HEK293 (cell line): ENCODE measurements at regions not wholly inside any gene's neighbourhood (a gene's known extent, or its start where the extent isn't known, plus 50 kb on each side); places are given as distances from the start of the nearest gene placed in this dataset.

ENCODE experiments used
- CTCF ChIA-PET: fragments of 350-600 bp; formaldehyde crosslinking; extraction: SDS; loops from one replicate; lab custom pipeline; 2021; ENCODE audit warnings: antibody characterized with exemption; lab: Yijun Ruan, JAX
- POLR2A ChIA-PET: fragments of 300-600 bp; formaldehyde crosslinking; extraction: SDS; loops from one replicate; lab custom pipeline; 2020; ENCODE audit warnings: antibody characterized with exemption, inconsistent platforms; lab: Yijun Ruan, JAX
- H3K27ac ChIP-seq: fragments of 200-500 bp; sonication (Bioruptor generic); 2 replicates; pipeline ENCODE4 v1.5.1; 2014; ENCODE audit warnings: low read depth, low read length, control low read depth, inconsistent platforms; ENCODE audit errors: extremely low read depth
- H3K36me3 ChIP-seq, 2 experiments: fragments of 200-500 bp in 1 of 2; sonication (Bioruptor generic) in 1 of 2; 1 replicate in 1 of 2; 2 replicates in 1 of 2; pipeline ENCODE4 v1.5.1; 2014 to 2017; ENCODE audit warnings: inconsistent platforms in 2 of 2, low read length in 2 of 2; ENCODE audit not compliant: control insufficient read depth in 2 of 2, insufficient read depth in 1 of 2
- H3K4me1 ChIP-seq: fragments of 200-500 bp; sonication (Bioruptor generic); 2 replicates; pipeline ENCODE4 v1.5.1; 2014; ENCODE audit warnings: mild to moderate bottlenecking, low read length, inconsistent platforms; ENCODE audit not compliant: control insufficient read depth, insufficient read depth
- H3K4me3 ChIP-seq: 2 replicates; pipeline ENCODE4 v1.5.1; 2011; ENCODE audit warnings: low read depth, mild to moderate bottlenecking, control low read depth, low read length, moderate library complexity
- H3K9me3 ChIP-seq: fragments of 200-500 bp; sonication (Bioruptor generic); 2 replicates; pipeline ENCODE4 v1.5.1; 2014; ENCODE audit warnings: low read depth, low read length, inconsistent platforms; ENCODE audit not compliant: control insufficient read depth, insufficient read depth
- RBAK ChIP-seq: fragments of 450-650 bp; formaldehyde crosslinking; IDR thresholded peaks from 2 replicates; pipeline ENCODE4 v1.5.1; 2016; ENCODE audit warnings: missing biosample characterization, missing genetic modification characterization
- SP3 ChIP-seq: fragments of 450-650 bp; formaldehyde crosslinking; IDR thresholded peaks from 2 replicates; pipeline ENCODE4 v1.5.1; 2016; ENCODE audit warnings: missing biosample characterization, missing genetic modification characterization
- ZNF514 ChIP-seq: fragments of 450-650 bp; formaldehyde crosslinking; IDR thresholded peaks from 2 replicates; pipeline ENCODE4 v1.5.1; 2016; ENCODE audit warnings: missing biosample characterization, missing genetic modification characterization
- ZNF548 ChIP-seq: fragments of 450-650 bp; formaldehyde crosslinking; IDR thresholded peaks from 2 replicates; pipeline ENCODE4 v1.5.1; 2016; ENCODE audit warnings: missing biosample characterization, missing genetic modification characterization
- ZNF658 ChIP-seq: fragments of 450-650 bp; formaldehyde crosslinking; IDR thresholded peaks from 2 replicates; pipeline ENCODE4; 2016; ENCODE audit warnings: missing biosample characterization, missing genetic modification characterization
- ZNF707 ChIP-seq: fragments of 450-650 bp; formaldehyde crosslinking; IDR thresholded peaks from 2 replicates; pipeline ENCODE4 v1.5.1; 2016; ENCODE audit warnings: missing biosample characterization, missing genetic modification characterization
- ZNF747 ChIP-seq: fragments of 450-650 bp; formaldehyde crosslinking; IDR thresholded peaks from 2 replicates; pipeline ENCODE4 v1.5.1; 2016; ENCODE audit warnings: missing biosample characterization, missing genetic modification characterization
- ZNF76 ChIP-seq: fragments of 450-650 bp; formaldehyde crosslinking; IDR thresholded peaks from 2 replicates; pipeline ENCODE4; 2016; ENCODE audit warnings: low read depth, missing biosample characterization, missing genetic modification characterization, borderline replicate concordance
- ZNF785 ChIP-seq: fragments of 450-650 bp; formaldehyde crosslinking; IDR thresholded peaks from 2 replicates; pipeline ENCODE4 v1.5.1; 2016; ENCODE audit warnings: missing biosample characterization, missing genetic modification characterization
- ZSCAN16 ChIP-seq: fragments of 450-650 bp; formaldehyde crosslinking; IDR thresholded peaks from 2 replicates; pipeline ENCODE4 v1.5.1; 2016; ENCODE audit warnings: missing biosample characterization, missing genetic modification characterization
- TF ChIP-seq, protein P1 (sequence below): fragments of 450-650 bp; formaldehyde crosslinking; IDR thresholded peaks from 2 replicates; pipeline ENCODE4 v1.5.1; 2016; ENCODE audit warnings: missing biosample characterization, missing genetic modification characterization
- TF ChIP-seq, protein P2 (sequence below): fragments of 450-650 bp; formaldehyde crosslinking; IDR thresholded peaks from 2 replicates; pipeline ENCODE4 v1.5.0; 2017; ENCODE audit warnings: missing biosample characterization, missing genetic modification characterization, borderline replicate concordance
- TF ChIP-seq, protein P3 (sequence below): fragments of 450-650 bp; formaldehyde crosslinking; optimal IDR thresholded peaks from 2 replicates; pipeline ENCODE3; 2016; ENCODE audit warnings: missing biosample characterization, mild to moderate bottlenecking, missing genetic modification characterization
- TF ChIP-seq, protein P4 (sequence below): fragments of 450-650 bp; formaldehyde crosslinking; IDR thresholded peaks from 2 replicates; pipeline ENCODE4 v1.5.1; 2016; ENCODE audit warnings: missing biosample characterization, missing genetic modification characterization

DNA sequence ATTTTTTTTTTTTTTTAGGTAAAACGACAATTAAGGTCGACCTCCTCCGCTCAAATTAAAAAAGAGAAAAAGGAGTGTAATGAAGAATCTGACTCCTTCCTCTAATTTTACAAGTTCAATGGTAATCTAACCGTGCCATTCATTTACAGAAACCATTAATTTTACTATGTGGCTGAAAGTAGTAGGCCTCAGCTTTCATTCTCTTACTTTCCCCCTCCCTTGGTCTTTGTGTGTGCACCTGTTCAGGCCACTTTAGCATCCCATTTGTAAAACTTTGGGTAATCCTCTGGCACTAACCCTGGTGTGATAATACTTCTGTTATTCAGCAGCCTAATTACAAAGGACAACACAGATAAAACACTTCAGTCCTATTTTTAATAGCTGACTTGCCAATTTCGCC lies 128.1 kb downstream of the ASCL1 start (continued):
- TF ChIP-seq, protein P1, sequence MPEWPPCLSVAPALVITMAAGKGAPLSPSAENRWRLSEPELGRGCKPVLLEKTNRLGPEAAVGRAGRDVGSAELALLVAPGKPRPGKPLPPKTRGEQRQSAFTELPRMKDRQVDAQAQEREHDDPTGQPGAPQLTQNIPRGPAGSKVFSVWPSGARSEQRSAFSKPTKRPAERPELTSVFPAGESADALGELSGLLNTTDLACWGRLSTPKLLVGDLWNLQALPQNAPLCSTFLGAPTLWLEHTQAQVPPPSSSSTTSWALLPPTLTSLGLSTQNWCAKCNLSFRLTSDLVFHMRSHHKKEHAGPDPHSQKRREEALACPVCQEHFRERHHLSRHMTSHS (tag by site-specific recombination): no peak
- TF ChIP-seq ZNF514 (tag by site-specific recombination) (no peak), ZNF548 (no peak), ZNF707 (tag by site-specific recombination) (no peak), ZSCAN16 (tag by site-specific recombination) (no peak)

DNA sequence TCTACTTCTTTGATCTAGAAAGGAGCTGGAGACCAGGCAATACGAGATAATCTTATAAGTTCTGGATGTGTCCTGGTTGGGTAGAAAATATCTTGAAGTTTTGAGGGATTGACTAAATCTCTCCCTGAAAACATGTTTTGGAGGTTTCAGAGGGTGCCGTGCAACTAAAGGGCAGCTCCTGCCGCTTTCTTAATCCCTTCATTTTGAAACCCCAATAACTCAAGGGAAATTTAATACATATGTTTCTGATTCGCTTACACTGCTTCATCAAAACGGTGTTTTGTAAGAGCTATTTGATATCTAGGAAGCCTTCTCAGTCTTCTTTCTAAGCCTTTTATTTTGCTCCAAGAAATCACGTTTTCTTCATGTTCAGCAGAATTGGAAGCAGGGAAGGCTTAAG lies 129.0 kb downstream of the ASCL1 start:
- H3K36me3 ChIP-seq: no peaks in the 10 kb centered on the region
- ChIA-PET CTCF (interaction anchor here (0.7 kb wide), 1 partner anchor 199 kb away, joined by 3 read pairs; no protein-coding TSS in a partner anchor), POLR2A (no interaction called here)
- H3K27ac ChIP-seq: no peak overlapping the region
- H3K4me3 ChIP-seq: no peak overlapping the region
- no peaks in the 10 kb centered on the region for H3K4me1 ChIP-seq
- no peaks in the 10 kb centered on the region for H3K9me3 ChIP-seq
- TF ChIP-seq ZNF785 (tag by site-specific recombination): no peak

DNA sequence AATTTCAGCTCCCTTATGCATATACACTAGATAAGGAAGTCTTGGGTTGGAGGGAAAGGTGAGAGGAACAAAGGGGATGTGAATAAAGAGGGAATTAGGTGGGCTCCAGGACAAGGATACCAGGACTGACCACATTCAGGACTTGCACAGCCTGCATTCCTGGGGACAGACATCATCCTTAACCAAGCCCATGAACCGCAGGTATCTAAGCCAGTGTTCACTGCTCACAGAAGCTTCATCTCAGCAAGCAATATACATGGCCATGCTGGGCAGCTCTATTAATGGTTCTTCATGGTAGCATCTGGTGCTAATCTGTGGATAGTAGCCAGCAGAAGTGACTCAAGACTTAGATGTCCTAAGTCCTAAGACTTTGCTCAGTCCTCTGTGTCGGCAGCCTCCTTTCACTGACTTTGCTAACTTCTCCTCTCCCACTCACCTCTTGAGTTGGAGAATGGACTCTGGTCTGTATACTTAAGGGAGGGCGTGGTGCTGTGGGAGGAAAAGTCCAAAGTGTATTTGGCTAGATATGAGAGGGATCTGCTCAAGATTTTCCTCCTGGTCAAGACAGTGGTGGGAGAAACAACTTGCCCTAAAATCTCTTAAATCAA lies 136.1 kb downstream of the ASCL1 start:
- Histone ChIP-seq H3K4me3 (no peak overlapping the region), H3K27ac (no peak overlapping the region), H3K36me3 (no peaks in the 10 kb centered on the region), H3K4me1 (no peaks in the 10 kb centered on the region), H3K9me3 (no peaks in the 10 kb centered on the region)
- no peak for TF ChIP-seq RBAK (tag by site-specific recombination)
- ChIA-PET CTCF (no interaction called here), POLR2A (no interaction called here)

DNA sequence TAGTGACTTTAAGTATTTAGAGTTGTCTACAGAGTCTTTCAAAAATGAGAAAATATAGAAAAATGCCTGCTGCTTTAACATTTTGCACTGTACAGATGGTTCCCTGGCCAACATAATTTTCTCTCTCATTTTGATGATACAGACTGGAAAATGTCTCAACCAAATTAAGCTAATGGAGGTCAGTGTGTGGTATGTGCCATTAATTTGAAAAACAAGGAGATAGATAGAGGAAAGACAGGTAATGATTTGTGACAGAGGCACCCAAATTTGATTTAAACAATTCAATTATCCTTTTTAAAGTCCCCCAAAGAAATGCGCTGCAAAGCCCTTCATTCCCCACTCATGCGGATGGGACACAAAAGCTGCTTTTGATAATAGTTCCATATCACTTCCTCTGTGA lies 140.0 kb downstream of the ASCL1 start:
- Histone ChIP-seq H3K27ac (no peak overlapping the region), H3K4me3 (no peak overlapping the region), H3K36me3 (no peaks in the 10 kb centered on the region), H3K4me1 (no peaks in the 10 kb centered on the region), H3K9me3 (no peaks in the 10 kb centered on the region)
- TF ChIP-seq, protein P2, sequence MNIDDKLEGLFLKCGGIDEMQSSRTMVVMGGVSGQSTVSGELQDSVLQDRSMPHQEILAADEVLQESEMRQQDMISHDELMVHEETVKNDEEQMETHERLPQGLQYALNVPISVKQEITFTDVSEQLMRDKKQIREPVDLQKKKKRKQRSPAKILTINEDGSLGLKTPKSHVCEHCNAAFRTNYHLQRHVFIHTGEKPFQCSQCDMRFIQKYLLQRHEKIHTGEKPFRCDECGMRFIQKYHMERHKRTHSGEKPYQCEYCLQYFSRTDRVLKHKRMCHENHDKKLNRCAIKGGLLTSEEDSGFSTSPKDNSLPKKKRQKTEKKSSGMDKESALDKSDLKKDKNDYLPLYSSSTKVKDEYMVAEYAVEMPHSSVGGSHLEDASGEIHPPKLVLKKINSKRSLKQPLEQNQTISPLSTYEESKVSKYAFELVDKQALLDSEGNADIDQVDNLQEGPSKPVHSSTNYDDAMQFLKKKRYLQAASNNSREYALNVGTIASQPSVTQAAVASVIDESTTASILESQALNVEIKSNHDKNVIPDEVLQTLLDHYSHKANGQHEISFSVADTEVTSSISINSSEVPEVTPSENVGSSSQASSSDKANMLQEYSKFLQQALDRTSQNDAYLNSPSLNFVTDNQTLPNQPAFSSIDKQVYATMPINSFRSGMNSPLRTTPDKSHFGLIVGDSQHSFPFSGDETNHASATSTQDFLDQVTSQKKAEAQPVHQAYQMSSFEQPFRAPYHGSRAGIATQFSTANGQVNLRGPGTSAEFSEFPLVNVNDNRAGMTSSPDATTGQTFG: no peak
- TF ChIP-seq ZNF76 (tag by site-specific recombination) (no peak), ZNF658 (tag by site-specific recombination) (no peak), SP3 (tag by site-specific recombination) (no peak), ZNF747 (tag by site-specific recombination) (no peak)
- TF ChIP-seq, protein P3, sequence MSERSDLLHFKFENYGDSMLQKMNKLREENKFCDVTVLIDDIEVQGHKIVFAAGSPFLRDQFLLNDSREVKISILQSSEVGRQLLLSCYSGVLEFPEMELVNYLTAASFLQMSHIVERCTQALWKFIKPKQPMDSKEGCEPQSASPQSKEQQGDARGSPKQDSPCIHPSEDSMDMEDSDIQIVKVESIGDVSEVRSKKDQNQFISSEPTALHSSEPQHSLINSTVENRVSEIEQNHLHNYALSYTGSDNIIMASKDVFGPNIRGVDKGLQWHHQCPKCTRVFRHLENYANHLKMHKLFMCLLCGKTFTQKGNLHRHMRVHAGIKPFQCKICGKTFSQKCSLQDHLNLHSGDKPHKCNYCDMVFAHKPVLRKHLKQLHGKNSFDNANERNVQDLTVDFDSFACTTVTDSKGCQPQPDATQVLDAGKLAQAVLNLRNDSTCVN: no peak
- TF ChIP-seq, protein P4, sequence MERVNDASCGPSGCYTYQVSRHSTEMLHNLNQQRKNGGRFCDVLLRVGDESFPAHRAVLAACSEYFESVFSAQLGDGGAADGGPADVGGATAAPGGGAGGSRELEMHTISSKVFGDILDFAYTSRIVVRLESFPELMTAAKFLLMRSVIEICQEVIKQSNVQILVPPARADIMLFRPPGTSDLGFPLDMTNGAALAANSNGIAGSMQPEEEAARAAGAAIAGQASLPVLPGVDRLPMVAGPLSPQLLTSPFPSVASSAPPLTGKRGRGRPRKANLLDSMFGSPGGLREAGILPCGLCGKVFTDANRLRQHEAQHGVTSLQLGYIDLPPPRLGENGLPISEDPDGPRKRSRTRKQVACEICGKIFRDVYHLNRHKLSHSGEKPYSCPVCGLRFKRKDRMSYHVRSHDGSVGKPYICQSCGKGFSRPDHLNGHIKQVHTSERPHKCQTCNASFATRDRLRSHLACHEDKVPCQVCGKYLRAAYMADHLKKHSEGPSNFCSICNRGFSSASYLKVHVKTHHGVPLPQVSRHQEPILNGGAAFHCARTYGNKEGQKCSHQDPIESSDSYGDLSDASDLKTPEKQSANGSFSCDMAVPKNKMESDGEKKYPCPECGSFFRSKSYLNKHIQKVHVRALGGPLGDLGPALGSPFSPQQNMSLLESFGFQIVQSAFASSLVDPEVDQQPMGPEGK: no peak
- ChIA-PET POLR2A (no interaction called here), CTCF (no interaction called here)
